HG03097 (cell line): ENCODE measurements at regions not wholly inside any gene's neighbourhood (a gene's known extent, or its start where the extent isn't known, plus 50 kb on each side); places are given as distances from the start of the nearest gene placed in this dataset.
"Not testable (repeated sequence)": the region's sequence is repeated elsewhere in the genome, so short reads cannot be mapped to it uniquely, and the experiment has no call there.

Experiments
- ATAC-seq: cut with Tn5 transposase; IDR thresholded peaks from one replicate; pipeline ENCODE4 v1.9.1; 2021; ENCODE audit not compliant: unreplicated experiment, low FRiP score

DNA sequence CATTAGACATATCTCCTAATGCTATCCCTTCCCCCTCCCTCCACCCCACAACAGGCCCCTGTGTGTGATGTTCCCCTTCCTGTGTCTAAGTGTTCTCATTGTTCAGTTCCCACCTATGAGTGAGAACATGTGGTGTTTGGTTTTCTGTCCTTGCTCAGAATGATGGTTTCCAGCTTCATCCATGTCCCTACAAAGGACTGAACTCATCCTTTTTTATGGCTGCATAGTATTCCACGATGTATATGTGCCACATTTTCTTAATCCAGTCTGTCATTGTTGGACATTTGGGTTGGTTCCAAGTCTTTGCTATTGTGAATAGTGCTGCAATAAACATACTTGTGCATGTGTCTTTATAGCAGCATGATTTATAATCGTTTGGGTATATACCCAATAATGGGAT, 71.2 kb upstream of the ZNF519 start:
- ATAC-seq, result not testable (repeated sequence)

DNA sequence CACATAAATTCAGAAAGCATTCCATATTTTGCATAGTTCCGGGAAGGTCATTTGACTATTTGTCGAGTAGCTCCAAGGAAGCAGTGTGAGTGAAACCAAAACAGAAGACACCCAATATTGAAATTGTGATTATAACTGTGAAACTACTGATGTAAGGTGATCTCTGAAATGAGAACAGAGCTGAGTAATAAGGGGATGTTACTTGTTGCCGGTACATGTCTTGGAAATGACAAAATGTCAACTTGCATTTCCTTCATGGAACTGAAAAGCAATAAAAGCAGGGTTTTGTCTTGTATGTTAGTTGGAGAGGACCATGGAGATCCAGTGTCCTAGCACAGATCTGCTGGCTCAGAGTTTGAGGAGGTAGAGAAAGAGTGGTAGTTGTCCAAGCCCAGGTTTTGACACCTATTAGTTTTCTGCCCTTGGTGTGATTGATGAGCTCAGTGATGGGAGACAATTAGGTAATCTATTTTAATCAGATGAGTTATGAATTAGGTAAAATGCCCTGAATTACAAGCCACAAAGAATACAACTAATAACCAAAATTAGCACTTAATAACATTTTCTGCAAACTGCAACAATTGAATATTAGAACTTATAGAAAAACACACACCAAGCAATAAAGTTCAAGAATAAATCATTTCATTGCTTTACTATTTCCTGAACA, 58.7 kb upstream of the ZNF519 start:
- peak; percentile 89 for ATAC-seq

DNA sequence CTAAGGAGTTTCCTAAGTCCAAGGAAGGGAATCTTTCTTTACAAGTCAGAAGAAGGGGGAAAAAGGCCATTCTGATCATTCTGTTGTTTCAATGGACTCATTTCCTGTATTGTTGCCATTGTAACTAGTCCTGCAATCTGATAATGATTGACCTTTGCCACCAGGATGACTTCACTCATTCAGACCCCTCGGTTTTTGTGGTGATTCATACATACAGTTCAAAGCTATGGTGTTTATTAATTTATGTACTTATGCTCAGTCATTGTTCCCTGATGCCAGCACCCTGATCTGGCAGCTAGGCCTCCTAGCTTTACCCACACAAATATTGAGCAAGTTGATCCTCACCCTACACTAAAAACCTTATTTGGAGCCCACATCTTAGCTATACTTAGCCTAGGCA, 57.6 kb upstream of the ZNF519 start:
- peak; percentile 59 for ATAC-seq

GRCh38 chr18:14188751-14189406, 56.6 kb upstream of the ZNF519 start:
- not testable (repeated sequence) for ATAC-seq
